H1 (cell line): ENCODE measurements at regions not wholly inside any gene's neighbourhood (a gene's known extent, or its start where the extent isn't known, plus 50 kb on each side); places are given as distances from the start of the nearest gene placed in this dataset.

Experiments used
- CTCF ChIA-PET: fragments of 300-600 bp; sonication (Branson Sonifier 250); formaldehyde crosslinking; loops from one replicate; lab custom pipeline; 2021; ENCODE audit not compliant: partially characterized antibody; lab: Charles Lee
- POLR2A ChIA-PET: fragments of 300-600 bp; sonication (Branson Sonifier 250); formaldehyde crosslinking; loops from one replicate; lab custom pipeline; 2021; ENCODE audit warnings: inconsistent platforms; ENCODE audit not compliant: partially characterized antibody; lab: Charles Lee
- DNase-seq, 2 experiments: peaks; one replicate each; pipeline versions ENCODE4 v3.0.0 to v3.0.0-alpha.2; 2010 to 2022; ENCODE audit warnings: low spot score in 2 of 2, low read depth in 1 of 2, mixed read lengths in 1 of 2
- FAIRE-seq: peaks from 2 replicates; lab custom pipeline; 2011; peaks lifted over from hg19 to GRCh38; lab: Jason Lieb, UNC
- H2AFZ ChIP-seq: 2 replicates; pipeline ENCODE4 v1.8.1; 2012; ENCODE audit warnings: low read length, inconsistent platforms
- H2AK5ac ChIP-seq: 2 replicates; pipeline ENCODE4 v1.6.1; 2013; ENCODE audit warnings: low read depth, low read length
- H2BK120ac ChIP-seq: replicated peaks from 2 replicates; pipeline ENCODE3; 2013; ENCODE audit warnings: low read depth, low read length, inconsistent platforms
- H2BK12ac ChIP-seq: 2 replicates; pipeline ENCODE4 v1.6.1; 2013; ENCODE audit warnings: low read depth, low read length
- H2BK15ac ChIP-seq: 2 replicates; pipeline ENCODE4 v1.6.1; 2013; ENCODE audit warnings: low read length
- H2BK20ac ChIP-seq: 2 replicates; pipeline ENCODE4 v1.6.1; 2013; ENCODE audit warnings: low read length
- H2BK5ac ChIP-seq: 2 replicates; pipeline ENCODE4 v1.6.1; 2013; ENCODE audit warnings: low read depth, low read length
- H3K14ac ChIP-seq: 2 replicates; pipeline ENCODE4 v1.6.1; 2013; ENCODE audit warnings: inconsistent platforms; ENCODE audit not compliant: insufficient read length
- H3K18ac ChIP-seq: 2 replicates; pipeline ENCODE4 v1.6.1; 2013; ENCODE audit warnings: low read length; ENCODE audit errors: extremely low read depth
- H3K23ac ChIP-seq: 2 replicates; pipeline ENCODE4 v1.6.1; 2013; ENCODE audit warnings: inconsistent platforms; ENCODE audit not compliant: insufficient read length
- H3K23me2 ChIP-seq: 2 replicates; pipeline ENCODE4 v1.6.1; 2013; ENCODE audit warnings: low read depth, low read length
- H3K27ac ChIP-seq: 2 replicates; pipeline ENCODE4 v1.6.1; 2011; ENCODE audit warnings: low read depth, low read length, inconsistent platforms
- H3K27me3 ChIP-seq, 4 experiments: replicated peaks in 1 of 4; 1 replicate in 1 of 4; 2 replicates in 3 of 4; pipeline versions ENCODE4 v1.6.1 to v1.8.1; 2011 to 2013; ENCODE audit warnings: low read length in 3 of 4, mild to moderate bottlenecking in 3 of 4, inconsistent platforms in 2 of 4, mixed read lengths in 2 of 4, moderate library complexity in 1 of 4; ENCODE audit not compliant: control insufficient read depth in 3 of 4, insufficient read depth in 3 of 4; ENCODE audit errors: extremely low read depth in 1 of 4
- H3K36me3 ChIP-seq, 4 experiments: 2 replicates each; pipeline versions ENCODE4 v1.6.1 to v1.8.1; 2011 to 2013; ENCODE audit warnings: mild to moderate bottlenecking in 4 of 4, low read length in 3 of 4, moderate library complexity in 2 of 4, control low read depth in 1 of 4, inconsistent platforms in 1 of 4; ENCODE audit not compliant: insufficient read depth in 4 of 4, control insufficient read depth in 2 of 4
- H3K4ac ChIP-seq: replicated peaks from 2 replicates; pipeline ENCODE3; 2013; ENCODE audit warnings: low read length, low read depth, mixed read lengths, inconsistent platforms; ENCODE audit not compliant: insufficient read length
- H3K4me1 ChIP-seq, 4 experiments: replicated peaks in 1 of 4; 1 replicate in 1 of 4; 2 replicates in 3 of 4; pipeline versions ENCODE4 v1.6.1 to v1.8.1; 2011 to 2013; ENCODE audit warnings: low read length in 3 of 4, inconsistent platforms in 2 of 4, mixed read lengths in 1 of 4; ENCODE audit not compliant: insufficient read depth in 4 of 4, control insufficient read depth in 3 of 4
- H3K4me2 ChIP-seq, 2 experiments: 2 replicates each; pipeline versions ENCODE4 v1.6.1 to v1.8.1; 2011 to 2013; ENCODE audit warnings: low read depth in 2 of 2, low read length in 2 of 2, control low read depth in 1 of 2, inconsistent platforms in 1 of 2, mild to moderate bottlenecking in 1 of 2; ENCODE audit not compliant: insufficient read depth in 1 of 2
- H3K4me3 ChIP-seq, 4 experiments: fragments of 200-600, 300-600 bp in 1 of 4; sonication (generic), shearing (Covaris generic), sonication (Bioruptor Twin) in 1 of 4; 2 replicates each; pipeline versions ENCODE4 v1.5.1 to v1.8.1; 2011 to 2016; ENCODE audit warnings: low read length in 4 of 4, low read depth in 3 of 4, control low read depth in 2 of 4, inconsistent platforms in 2 of 4, mild to moderate bottlenecking in 2 of 4, mixed read lengths in 1 of 4, moderate library complexity in 1 of 4; ENCODE audit not compliant: insufficient read depth in 2 of 4; ENCODE audit errors: extremely low read depth in 1 of 4
- H3K56ac ChIP-seq: replicated peaks from 2 replicates; pipeline ENCODE3; 2013; ENCODE audit warnings: low read depth, mild to moderate bottlenecking, mixed read lengths, low read length, inconsistent platforms; ENCODE audit not compliant: insufficient read length
- H3K79me1 ChIP-seq: 2 replicates; pipeline ENCODE4 v1.6.1; 2013; ENCODE audit warnings: low read depth, low read length, control low read depth
- H3K79me2 ChIP-seq, 2 experiments: 2 replicates each; pipeline versions ENCODE4 v1.6.1 to v1.8.1; 2012 to 2013; ENCODE audit warnings: low read length in 2 of 2, mild to moderate bottlenecking in 2 of 2, inconsistent platforms in 1 of 2; ENCODE audit not compliant: insufficient read depth in 2 of 2, control insufficient read depth in 1 of 2
- H3K9ac ChIP-seq, 4 experiments: replicated peaks in 1 of 4; 1 replicate in 1 of 4; 2 replicates in 3 of 4; pipeline versions ENCODE4 v1.6.1 to v1.8.1; 2011 to 2013; ENCODE audit warnings: low read depth in 3 of 4, low read length in 3 of 4, control low read depth in 2 of 4, mild to moderate bottlenecking in 2 of 4, moderate library complexity in 2 of 4, inconsistent platforms in 1 of 4; ENCODE audit errors: extremely low read depth in 1 of 4
- H3K9me3 ChIP-seq, 2 experiments: 2 replicates each; pipeline versions ENCODE4 v1.6.1 to v1.8.1; 2012 to 2013; ENCODE audit warnings: mild to moderate bottlenecking in 2 of 2, moderate library complexity in 2 of 2, control low read depth in 1 of 2, inconsistent platforms in 1 of 2, low read depth in 1 of 2, low read length in 1 of 2, mixed read lengths in 1 of 2; ENCODE audit not compliant: insufficient read depth in 2 of 2
- H4K20me1 ChIP-seq, 2 experiments: replicated peaks in 1 of 2; 2 replicates each; pipeline versions ENCODE3 to v1.8.1; 2011 to 2013; ENCODE audit warnings: inconsistent platforms in 2 of 2, low read length in 2 of 2, mild to moderate bottlenecking in 1 of 2; ENCODE audit not compliant: insufficient read depth in 2 of 2, control insufficient read depth in 1 of 2
- H4K5ac ChIP-seq: 2 replicates; pipeline ENCODE4 v1.6.1; 2013; ENCODE audit warnings: low read length, low read depth, mixed read lengths, inconsistent platforms; ENCODE audit not compliant: insufficient read length
- H4K8ac ChIP-seq: 2 replicates; pipeline ENCODE4 v1.8.0; 2013; ENCODE audit warnings: mild to moderate bottlenecking, moderate library complexity, low read length, inconsistent platforms; ENCODE audit not compliant: insufficient read depth; ENCODE audit errors: extremely low read depth
- H4K91ac ChIP-seq: replicated peaks from 2 replicates; pipeline ENCODE3; 2013; ENCODE audit warnings: low read length, mixed read lengths, inconsistent platforms; ENCODE audit not compliant: insufficient read length
- CBX5 ChIP-seq: fragments of 300-800, 300-1000 bp; sonication (generic); IDR thresholded peaks from 2 replicates; pipeline ENCODE4 v1.7.1; 2016; ENCODE audit warnings: antibody characterized with exemption, low read length, low read depth
- CHD2 ChIP-seq: IDR thresholded peaks from 2 replicates; pipeline ENCODE4 v1.6.1; 2012; ENCODE audit warnings: low read length, improper control_type of control experiment
- POLR2AphosphoS5 ChIP-seq: IDR thresholded peaks from 2 replicates; pipeline ENCODE4 v1.6.1; 2011; ENCODE audit warnings: low read depth, low read length
- RAD21 ChIP-seq, 2 experiments: IDR thresholded peaks in 1 of 2; conservative IDR thresholded peaks in 1 of 2; 2 replicates each; pipeline ENCODE4 v1.6.1; 2011; ENCODE audit warnings: low read depth in 2 of 2, low read length in 2 of 2, improper control_type of control experiment in 1 of 2, inconsistent platforms in 1 of 2, mild to moderate bottlenecking in 1 of 2, moderate library complexity in 1 of 2
- SP4 ChIP-seq: IDR thresholded peaks from 2 replicates; pipeline ENCODE4 v1.6.1; 2012; ENCODE audit warnings: low read length, inconsistent platforms
- TAF1 ChIP-seq: IDR thresholded peaks from 2 replicates; pipeline ENCODE4 v1.6.1; 2011; ENCODE audit warnings: mild to moderate bottlenecking, low read depth, low read length
- WGBS, 2 experiments: shearing (Covaris generic) in 1 of 2; methylation state at CpG; one replicate each; pipeline versions ENCODE4 v1.1.6 to v1.1.7; 2013 to 2015; ENCODE audit warnings: low lambda C conversion rate in 2 of 2, mixed read lengths in 2 of 2, inconsistent platforms in 1 of 2, low coverage in 1 of 2, missing lambda C conversion rate in 1 of 2; ENCODE audit not compliant: insufficient replicate concordance in 2 of 2, insufficient coverage in 1 of 2, insufficient read length in 1 of 2; ENCODE audit errors: extremely low coverage in 1 of 2, missing lambda C conversion rate in 1 of 2; 5-methylcytosine and 5-hydroxymethylcytosine counted together

DNA sequence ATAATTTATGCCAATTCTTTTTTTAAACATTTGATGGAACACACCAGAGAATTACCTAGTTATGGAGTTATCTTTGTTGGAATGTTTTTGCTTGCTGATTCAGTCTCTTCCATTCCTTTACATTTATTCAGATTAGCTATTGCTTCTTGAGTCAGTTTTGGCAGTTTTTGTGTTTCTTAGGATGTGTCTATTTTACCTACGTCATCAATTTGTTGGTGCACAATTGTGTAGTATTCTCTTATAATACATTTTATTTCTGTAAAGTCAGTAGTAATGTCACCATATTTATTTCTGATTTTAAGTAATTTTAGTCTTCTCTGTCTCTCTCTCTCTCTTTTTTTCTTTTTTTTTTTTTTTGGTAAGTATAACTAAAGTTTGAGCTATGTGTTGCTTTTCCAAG is 929.5 kb upstream of the RAG2 start:
- TF ChIP-seq POLR2AphosphoS5 = no peak
- no peak for TF ChIP-seq CHD2
- no peak for TF ChIP-seq RAD21 (IDR thresholded peaks at IDR 0.05 in 1 of 2, conservative IDR thresholded peaks at IDR 0.05 in 1 of 2; ENCODE audit: low read depth in 2 of 2, low read length in 2 of 2)
- no peak for TF ChIP-seq CBX5
- TF ChIP-seq TAF1 = no peak
- TF ChIP-seq SP4 = no peak
- CTCF ChIA-PET = no interaction called here

More for the DNA sequence above, 929.5 kb upstream of the RAG2 start:
- H3K79me1 ChIP-seq = no peaks in the 10 kb centered on the region
- H4K5ac ChIP-seq = no peak overlapping the region
- no peaks in the 10 kb centered on the region for H3K4me1 ChIP-seq
- WGBS, 2 experiments = 85% methylated on average over 1 of the region's 1 CpG; no CpG with 5 or more reads in 1 of the 2 experiments
- no peak overlapping the region for H3K4me3 ChIP-seq
- no peak overlapping the region for H3K4me2 ChIP-seq
- no peak overlapping the region for H2BK20ac ChIP-seq
- no peak overlapping the region for H2BK5ac ChIP-seq
- no peaks in the 10 kb centered on the region for H3K79me2 ChIP-seq
- no peak overlapping the region for H3K18ac ChIP-seq
- no peaks in the 10 kb centered on the region for H3K23me2 ChIP-seq
- no peak overlapping the region for H3K9ac ChIP-seq
- H4K91ac ChIP-seq = no peak overlapping the region
- H3K4ac ChIP-seq = no peak overlapping the region
- H3K36me3 ChIP-seq = no peaks in the 10 kb centered on the region
- POLR2A ChIA-PET = no interaction called here
- no peak overlapping the region for H3K23ac ChIP-seq
- no peak overlapping the region for H3K27ac ChIP-seq
- no peaks in the 10 kb centered on the region for H3K27me3 ChIP-seq
- H2BK120ac ChIP-seq = no peak overlapping the region
- H2AK5ac ChIP-seq = no peak overlapping the region
- no peaks in the 10 kb centered on the region for H4K20me1 ChIP-seq
- no peak overlapping the region for H2BK15ac ChIP-seq
- no peak overlapping the region for H3K56ac ChIP-seq
- H4K8ac ChIP-seq = no peak overlapping the region
- H3K9me3 ChIP-seq = peaks cover 13 to 14% of the 10 kb centered on the region in 2 experiments
- H2AFZ ChIP-seq = no peak overlapping the region
- FAIRE-seq (no peak), DNase-seq (no peak)
- no peak overlapping the region for H3K14ac ChIP-seq
- H2BK12ac ChIP-seq = no peak overlapping the region
